GM18505 (cell line): ENCODE measurements at regions not wholly inside any gene's neighbourhood (a gene's known extent, or its start where the extent isn't known, plus 50 kb on each side); places are given as distances from the start of the nearest gene placed in this dataset.

Experiments used
- ATAC-seq: cut with Tn5 transposase; IDR thresholded peaks from one replicate; pipeline ENCODE4 v1.9.1; 2021; ENCODE audit not compliant: unreplicated experiment
- POLR2A ChIP-seq: IDR thresholded peaks from 4 replicates; pipeline ENCODE4 v1.6.1; 2011; ENCODE audit warnings: borderline replicate concordance; ENCODE audit not compliant: insufficient read depth, insufficient read length; ENCODE audit errors: extremely low read depth

DNA sequence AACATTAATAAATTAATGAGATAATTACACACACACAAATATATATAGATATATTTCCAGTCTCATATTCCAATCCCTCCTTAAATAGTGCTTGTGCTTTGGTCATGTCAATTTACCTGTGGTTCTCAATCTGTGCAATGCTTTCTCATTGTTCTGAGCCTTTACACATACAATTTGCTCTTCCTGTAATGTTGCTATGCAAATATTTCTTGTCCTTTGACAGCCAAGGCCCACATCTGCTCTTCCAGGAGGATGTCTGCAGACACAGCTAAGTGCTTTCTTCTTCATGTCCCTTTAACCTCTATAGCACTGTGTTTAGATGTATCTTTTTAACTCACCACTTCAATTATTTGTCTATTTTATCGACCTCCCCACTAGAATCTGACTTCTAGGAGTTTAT is 67.3 kb upstream of the RAPGEF2 start:
- ATAC-seq: peak; percentile 66
- no peak for TF ChIP-seq POLR2A

DNA sequence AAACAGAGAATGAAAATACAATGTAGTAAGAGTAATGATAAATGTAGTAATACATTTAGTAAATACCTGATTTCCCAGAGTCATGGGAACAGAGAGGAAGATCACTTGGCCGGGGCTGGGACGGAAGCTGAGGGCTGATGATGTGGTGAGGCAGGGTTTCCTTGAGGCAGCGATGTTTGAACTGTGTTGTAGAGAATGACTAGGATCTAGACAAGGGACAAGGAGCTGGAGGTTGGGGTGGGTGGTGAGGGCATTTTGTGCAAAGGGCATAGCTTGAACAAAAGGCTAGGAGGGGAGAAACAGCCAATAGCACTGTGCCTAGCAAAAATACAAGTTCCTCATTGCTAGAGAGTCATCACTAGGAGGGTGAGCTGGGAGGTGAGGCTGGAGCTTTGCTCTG is 64.3 kb upstream of the RAPGEF2 start:
- no peak for TF ChIP-seq POLR2A
- no peak for ATAC-seq

DNA sequence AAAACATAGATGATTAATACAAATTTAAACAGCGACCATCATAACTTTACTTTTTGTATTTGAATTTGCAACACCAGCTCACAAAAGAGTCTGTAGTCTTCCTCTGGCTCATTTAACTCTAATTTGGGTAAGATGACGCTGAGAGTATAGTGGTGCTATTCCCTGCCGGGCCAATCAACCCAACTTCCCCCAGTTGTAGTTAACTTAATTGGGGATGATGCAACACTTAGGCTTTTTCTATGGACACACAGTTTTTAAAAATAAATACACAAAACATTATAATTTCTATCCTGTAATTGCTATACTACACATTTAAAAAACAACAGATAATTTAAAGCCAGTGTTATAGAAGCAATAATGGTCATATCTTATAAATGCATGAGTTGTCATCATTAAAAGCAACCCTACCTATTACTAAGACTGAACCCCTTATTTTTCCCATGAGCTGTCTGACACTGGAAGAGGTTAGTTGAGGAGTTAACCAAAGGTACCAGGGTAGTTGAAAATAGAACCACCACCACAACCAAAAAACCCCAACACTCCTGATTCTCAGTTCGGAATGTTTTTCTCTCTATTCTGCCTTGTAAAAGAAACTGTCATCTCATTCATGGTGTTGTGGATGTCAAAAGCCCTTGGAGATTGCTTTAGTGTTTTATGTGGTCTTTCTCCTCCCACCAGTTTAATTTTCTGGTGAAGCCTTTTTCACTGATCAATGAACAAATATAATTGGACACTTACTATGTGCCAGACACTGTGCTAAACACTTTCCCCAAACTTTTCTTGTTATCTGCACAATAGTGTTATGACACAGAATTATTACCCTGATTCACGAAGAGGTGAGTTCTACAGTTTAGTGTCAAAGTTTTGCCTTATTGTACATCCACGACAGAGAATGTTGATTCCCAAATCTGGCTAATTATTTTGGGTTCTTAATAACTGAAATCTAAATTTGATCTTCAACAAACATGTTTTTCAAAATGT is 61.5 kb upstream of the RAPGEF2 start:
- no peak for ATAC-seq
- no peak for TF ChIP-seq POLR2A

DNA sequence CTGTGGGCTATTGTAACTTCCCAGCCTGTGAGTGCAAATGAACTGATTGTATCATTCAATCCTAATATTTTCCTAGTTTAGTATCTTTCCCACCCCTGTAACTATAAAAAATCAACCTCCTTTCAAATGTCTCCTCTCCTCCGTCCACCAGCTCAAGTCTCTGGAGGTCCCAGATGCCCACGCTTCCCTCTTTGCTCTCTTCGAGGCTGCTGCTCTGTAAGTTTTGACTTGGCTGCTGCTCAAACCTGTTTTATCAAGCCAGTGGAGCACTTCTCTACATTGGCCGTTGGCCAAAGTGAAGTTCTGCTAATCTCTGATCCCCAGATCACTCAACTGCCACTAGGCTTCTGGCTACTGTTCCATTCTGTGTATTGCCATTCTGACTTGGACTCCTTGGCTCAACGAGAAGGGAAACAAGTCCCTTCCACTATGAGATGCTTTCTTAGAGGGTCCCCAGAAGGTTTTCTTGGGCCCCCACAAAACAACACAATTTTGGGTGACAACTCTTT is 60.7 kb upstream of the RAPGEF2 start:
- no peak for ATAC-seq
- no peak for TF ChIP-seq POLR2A

DNA sequence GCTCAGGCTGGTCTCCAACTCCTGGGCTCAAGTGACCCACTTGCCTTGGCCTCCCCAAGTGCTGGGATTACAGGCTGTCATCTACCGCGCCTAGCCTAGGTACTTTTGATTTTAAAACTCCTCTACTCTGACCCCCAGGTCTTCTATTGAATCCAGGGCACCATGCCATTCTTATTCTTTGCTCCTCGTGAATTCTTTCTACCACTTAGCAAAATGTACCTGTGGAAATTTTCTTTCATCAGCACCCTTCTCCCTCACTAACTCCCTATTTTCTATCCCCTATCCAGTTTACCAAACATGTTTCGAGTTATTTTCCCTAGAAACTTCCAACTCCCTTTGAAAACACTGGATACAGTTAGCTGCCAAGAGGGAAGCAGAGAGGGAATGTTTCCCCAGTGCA is 60.0 kb upstream of the RAPGEF2 start:
- ATAC-seq: no peak

DNA sequence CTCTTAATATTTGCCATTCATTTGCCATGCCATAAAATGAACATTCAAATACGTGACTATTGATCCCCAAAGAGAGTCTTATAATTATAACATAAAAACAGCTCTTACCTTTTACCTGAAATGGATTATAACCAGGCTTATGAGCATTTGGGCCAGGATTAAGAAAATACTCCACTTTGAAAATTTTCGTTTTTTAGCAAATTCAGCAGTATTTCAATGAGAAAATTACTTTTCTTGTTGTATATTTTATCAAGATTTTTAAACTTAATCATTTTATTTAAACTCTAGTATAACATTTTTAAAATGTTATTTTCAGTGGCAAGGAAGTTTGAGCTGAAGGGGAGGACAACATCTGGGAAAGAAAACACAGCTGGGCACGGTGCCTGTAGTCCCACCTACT is 59.0 kb upstream of the RAPGEF2 start:
- ATAC-seq: no peak
- TF ChIP-seq POLR2A: no peak

More for the DNA sequence above, 60.0 kb upstream of the RAPGEF2 start:
- no peak for TF ChIP-seq POLR2A

DNA sequence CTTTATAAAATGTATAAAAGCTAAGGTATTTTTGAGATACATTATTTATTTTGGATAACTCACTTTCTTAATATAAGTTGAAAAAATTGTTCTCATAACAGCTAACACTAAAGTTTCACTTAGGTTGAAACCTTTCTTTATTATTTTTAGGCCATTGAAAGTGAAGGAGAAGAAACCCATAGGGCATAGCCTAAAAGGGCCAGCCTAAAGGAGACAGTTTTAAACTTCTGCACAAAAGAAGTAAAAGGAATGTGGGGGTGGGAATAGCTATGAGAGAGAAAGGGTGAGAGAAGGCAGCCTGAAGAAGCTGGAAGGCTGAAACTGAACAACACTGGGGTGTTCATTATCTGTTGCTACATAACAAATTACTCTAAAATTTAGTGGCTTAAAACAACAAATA is 57.6 kb upstream of the RAPGEF2 start:
- no peak for ATAC-seq

DNA sequence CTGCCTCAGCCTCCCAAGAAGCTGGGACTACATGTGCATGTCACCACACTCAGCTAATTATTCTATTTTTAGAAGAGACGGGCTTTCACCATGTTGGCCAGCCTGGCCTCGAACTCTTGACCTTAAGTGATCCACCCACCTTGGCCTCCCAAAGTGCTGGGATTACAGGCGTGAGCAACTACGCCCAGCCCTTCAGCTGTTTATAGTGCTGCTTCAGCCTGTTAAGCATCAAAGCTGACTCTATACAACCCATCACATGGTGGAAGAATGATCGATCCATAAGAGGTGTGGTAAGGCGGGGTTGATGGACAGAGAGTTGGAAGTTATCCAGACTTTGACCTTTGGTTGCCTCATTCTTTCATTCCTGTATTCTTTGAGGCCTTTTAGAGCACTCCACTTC is 56.2 kb upstream of the RAPGEF2 start:
- no peak for TF ChIP-seq POLR2A
- no peak for ATAC-seq

More for the DNA sequence above, 57.6 kb upstream of the RAPGEF2 start:
- no peak for TF ChIP-seq POLR2A

DNA sequence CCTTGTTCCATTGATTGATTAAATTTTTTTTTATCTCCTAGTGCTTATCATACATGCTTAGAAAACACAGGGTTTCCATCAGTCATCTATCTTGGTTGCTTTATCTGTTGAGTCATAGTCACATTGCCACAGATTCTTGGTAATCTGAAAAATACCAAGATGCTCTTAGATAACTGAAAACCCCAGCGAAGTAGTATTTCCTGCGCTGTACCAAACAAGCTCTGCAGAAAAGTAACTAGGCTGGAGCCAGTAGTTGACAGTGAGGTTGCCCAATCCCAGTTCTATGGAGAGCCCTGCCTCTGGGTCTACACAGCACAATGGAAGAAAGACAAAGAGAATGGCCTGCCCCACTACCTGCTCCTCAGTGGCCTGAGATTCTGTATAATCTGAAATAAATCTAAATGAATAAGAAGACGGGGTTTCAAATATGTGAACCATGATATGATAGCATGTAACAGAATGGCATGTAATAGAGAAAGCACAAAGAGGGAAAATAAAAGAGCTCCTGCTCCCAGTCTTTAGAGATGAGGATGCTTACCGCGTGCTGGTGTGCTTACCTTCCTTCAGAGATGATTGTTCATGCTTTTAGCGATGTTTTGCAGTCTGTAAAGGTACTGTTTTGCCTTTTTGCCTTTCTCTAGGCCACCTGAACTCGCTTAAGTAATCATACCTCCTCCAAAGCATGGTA is 55.3 kb upstream of the RAPGEF2 start:
- no peak for ATAC-seq
- no peak for TF ChIP-seq POLR2A

DNA sequence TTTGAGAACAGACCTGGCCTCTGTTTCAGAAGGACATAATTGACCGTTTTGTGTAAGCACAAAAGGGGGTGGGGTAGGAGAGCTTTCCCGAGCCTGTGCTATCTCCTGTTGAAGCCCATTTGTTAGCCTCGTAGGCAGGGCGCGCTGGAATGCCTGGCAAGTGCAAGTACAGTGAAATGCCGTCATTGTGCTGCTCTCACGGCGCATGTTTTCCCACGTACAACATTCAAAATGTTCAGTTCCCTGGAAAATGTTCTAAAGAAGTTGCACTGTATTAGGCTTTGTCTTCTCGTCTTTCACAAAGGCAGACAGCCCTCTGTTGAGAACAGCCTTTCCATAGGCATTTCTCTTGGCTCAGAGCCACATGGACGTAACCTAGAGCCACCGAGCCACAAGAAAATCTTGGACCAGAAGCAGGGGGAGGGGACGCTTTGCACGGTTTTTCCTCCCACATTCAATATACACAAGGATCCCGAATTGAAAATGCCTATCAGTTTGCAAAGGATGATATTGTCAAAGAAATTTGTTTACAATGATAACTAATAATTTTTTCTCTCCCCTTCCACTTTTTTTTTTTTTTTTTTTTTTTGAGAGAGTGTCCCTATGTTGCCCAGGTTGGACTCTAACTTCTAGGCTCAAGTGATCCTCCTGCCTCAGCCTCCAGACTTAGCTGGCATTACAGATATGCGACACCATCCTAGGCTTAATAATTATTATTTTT is 54.6 kb upstream of the RAPGEF2 start:
- no peak for TF ChIP-seq POLR2A
- no peak for ATAC-seq

DNA sequence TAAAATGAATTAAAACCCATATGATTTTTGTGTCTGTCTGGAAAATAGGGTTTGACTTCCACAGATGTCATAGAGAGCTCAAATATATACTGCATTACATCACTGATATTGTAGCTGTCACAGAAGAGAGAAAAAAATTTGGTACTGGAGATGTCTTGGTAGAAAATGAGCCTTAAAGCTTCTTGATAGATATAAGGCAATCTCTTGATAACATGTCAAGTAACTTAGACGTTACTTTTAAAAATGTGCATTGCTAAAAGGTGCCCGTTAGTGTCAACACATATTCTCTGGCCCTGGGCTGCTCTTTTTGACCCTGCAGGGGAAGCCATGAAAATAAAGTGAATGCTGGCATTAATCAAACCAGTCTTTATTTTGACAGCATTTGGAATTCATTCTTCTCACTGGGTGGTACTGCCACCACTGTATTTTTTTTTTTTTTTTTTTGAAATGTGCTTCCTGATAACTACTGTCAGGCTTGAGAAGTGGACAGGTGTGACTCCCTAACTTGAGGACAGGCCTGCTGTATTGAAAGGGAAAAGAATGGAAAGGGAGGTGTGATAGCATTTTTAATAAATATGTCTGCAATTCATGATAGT is 53.0 kb upstream of the RAPGEF2 start:
- no peak for TF ChIP-seq POLR2A
- no peak for ATAC-seq

DNA sequence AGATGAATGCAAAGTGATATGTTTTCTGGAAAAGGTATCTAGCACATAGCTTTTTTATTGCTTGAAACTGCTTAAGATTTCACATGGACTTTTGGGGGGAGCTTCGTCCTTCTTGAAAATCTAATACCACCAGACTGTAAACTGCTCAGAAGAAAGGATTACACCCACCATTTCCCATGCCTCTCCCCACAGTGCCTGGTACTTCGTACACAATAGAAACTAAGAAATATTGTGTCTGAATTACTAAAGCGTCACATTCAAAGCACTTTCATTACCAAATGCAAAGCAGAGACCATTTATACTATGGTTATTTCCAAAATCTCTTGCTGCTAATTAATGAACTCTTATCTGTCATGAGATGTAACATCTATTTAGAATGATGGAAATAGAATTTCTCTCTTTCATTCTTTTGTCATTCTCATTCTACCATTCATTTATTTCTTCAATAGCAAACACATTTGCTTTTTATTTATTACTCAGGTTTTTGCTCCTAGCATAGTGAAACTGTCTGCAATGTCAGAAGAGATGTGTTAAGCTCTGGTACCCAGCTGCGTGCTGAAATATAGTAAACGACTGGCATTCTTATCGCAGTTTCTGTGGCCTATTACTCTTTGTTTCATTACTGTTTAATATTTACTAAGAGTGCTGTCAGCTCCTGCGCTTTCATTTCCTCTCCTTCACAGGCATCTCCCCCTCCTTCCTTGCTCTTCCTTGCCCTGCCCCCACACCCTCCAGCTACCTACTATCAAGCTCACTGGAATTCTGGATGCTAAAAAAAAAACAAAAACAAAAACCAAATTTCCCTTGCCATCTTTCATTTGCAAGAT is 51.4 kb upstream of the RAPGEF2 start:
- no peak for TF ChIP-seq POLR2A
- peak; percentile 88 for ATAC-seq
